PC-9 (cell line): ENCODE measurements at regions not wholly inside any gene's neighbourhood (a gene's known extent, or its start where the extent isn't known, plus 50 kb on each side); places are given as distances from the start of the nearest gene placed in this dataset.

Experiments used
- BruUV-seq: library from RNA; stranded (reverse); fragments of 400-500 nt; replicated peaks from 2 replicates; lab custom pipeline; 2021; lab: Mats Ljungman, UMichigan
- CTCF ChIA-PET: fragments of 300-600 bp; sonication (Branson Sonifier 250); formaldehyde crosslinking; loops from one replicate; lab custom pipeline; 2022; ENCODE audit warnings: antibody characterized with exemption; lab: Charles Lee
- POLR2A ChIA-PET: fragments of 300-600 bp; sonication (Branson Sonifier 250); formaldehyde crosslinking; loops from one replicate; lab custom pipeline; 2022; ENCODE audit warnings: antibody characterized with exemption; ENCODE audit not compliant: unreplicated experiment; lab: Charles Lee
- DNase-seq, 2 experiments: peaks; one replicate each; pipeline versions ENCODE4 v3.0.0 to v3.0.0-alpha.2; 2015 to 2022; ENCODE audit warnings: mixed read lengths in 1 of 2
- H2AFZ ChIP-seq: fragments of 200-600 bp; sonication (generic); 2 replicates; pipeline ENCODE4 v1.8.1; 2017; ENCODE audit warnings: antibody characterized with exemption
- H3F3A ChIP-seq: fragments of 200-600 bp; sonication (generic); 2 replicates; pipeline ENCODE4 v1.8.1; 2017; ENCODE audit warnings: antibody characterized with exemption, mild to moderate bottlenecking, low read depth; ENCODE audit not compliant: insufficient read depth
- H3K27ac ChIP-seq: fragments of 200-600 bp; sonication (generic); 2 replicates; pipeline ENCODE4 v1.6.1; 2016; ENCODE audit warnings: mixed run types
- H3K27me3 ChIP-seq: fragments of 200-600 bp; sonication (generic); 2 replicates; pipeline ENCODE4 v1.6.1; 2016; ENCODE audit warnings: low read depth, mixed run types; ENCODE audit not compliant: insufficient read depth
- H3K36me3 ChIP-seq: fragments of 200-600 bp; sonication (generic); 2 replicates; pipeline ENCODE4 v1.6.1; 2016; ENCODE audit warnings: low read depth, mixed run types
- H3K4me1 ChIP-seq: fragments of 200-600 bp; sonication (generic); replicated peaks from 2 replicates; pipeline ENCODE4 v1.6.1; 2016; ENCODE audit warnings: mixed run types; ENCODE audit not compliant: insufficient read depth
- H3K4me2 ChIP-seq: fragments of 200-600 bp; sonication (generic); 2 replicates; pipeline ENCODE4 v1.6.1; 2017; ENCODE audit warnings: mixed run types
- H3K4me3 ChIP-seq: fragments of 200-600 bp; sonication (generic); 2 replicates; pipeline ENCODE4 v1.6.1; 2016; ENCODE audit warnings: mixed run types
- H3K79me2 ChIP-seq: fragments of 200-600 bp; sonication (generic); 2 replicates; pipeline ENCODE4 v1.6.1; 2017; ENCODE audit warnings: low read depth, mixed run types
- H3K9me2 ChIP-seq: fragments of 200-600 bp; sonication (generic); 2 replicates; pipeline ENCODE4 v1.8.1; 2017; ENCODE audit warnings: mild to moderate bottlenecking; ENCODE audit not compliant: insufficient read depth
- H3K9me3 ChIP-seq: fragments of 200-600 bp; sonication (generic); 2 replicates; pipeline ENCODE4 v1.8.1; 2016; ENCODE audit warnings: low read depth; ENCODE audit not compliant: insufficient read depth
- H4K20me1 ChIP-seq: fragments of 200-600 bp; sonication (generic); 2 replicates; pipeline ENCODE4 v1.8.1; 2017; ENCODE audit not compliant: insufficient read depth
- EZH2 ChIP-seq: fragments of 200-600 bp; sonication (generic); IDR thresholded peaks from 2 replicates; pipeline ENCODE4 v1.8.0; 2017; ENCODE audit warnings: antibody characterized with exemption, low read depth
- intact Hi-C: fragments of 100-400 bp; cut with micrococcal nuclease; formaldehyde crosslinking; loops from one replicate; pipeline ENCODE4 v1.10.0; 2022; ENCODE audit not compliant: unreplicated experiment
- TF ChIP-seq, protein P1 (sequence below): fragments of 200-600 bp; sonication (generic); conservative IDR thresholded peaks from 2 replicates; pipeline ENCODE4 v1.6.1; 2017; ENCODE audit warnings: mixed run types, antibody characterized with exemption, mild to moderate bottlenecking, moderate library complexity

DNA sequence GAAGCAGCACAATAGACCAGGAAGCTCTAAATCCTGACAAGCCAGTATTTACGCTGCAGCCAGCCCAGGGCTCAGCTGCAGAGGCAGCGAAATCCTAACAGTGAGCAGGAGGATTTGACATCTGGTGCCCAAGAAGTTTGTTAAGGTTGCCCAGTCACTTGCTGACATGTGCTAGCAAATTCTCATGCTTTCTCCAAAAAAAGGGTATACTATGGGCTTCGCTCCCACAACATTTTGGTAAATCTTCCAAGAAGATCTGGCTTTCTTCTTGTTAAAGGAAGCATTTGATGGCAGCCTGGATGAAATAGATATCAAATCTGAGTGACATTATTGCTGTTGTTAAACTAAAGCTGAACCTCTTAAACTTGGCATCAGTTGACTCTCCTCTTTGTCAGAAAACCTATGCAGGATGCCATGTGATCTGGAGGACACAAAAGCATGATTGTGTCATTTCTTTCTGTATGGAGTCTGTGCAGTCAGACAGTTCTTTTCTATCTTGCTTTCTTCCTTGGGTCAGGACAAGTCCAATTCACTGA is 949.7 kb upstream of the RBFOX1 start:
- CTCF ChIA-PET = no interaction called here
- POLR2A ChIA-PET = no interaction called here
- no TSS peak for BruUV-seq
- H4K20me1 ChIP-seq = no peaks in the 10 kb centered on the region
- no peak for DNase-seq
- no peak overlapping the region for H3K4me3 ChIP-seq
- intact Hi-C loops = no loop called here
- H3K4me2 ChIP-seq = no peak overlapping the region
- H3K9me3 ChIP-seq = no peaks in the 10 kb centered on the region
- H3F3A ChIP-seq = no peaks in the 10 kb centered on the region
- no peaks in the 10 kb centered on the region for H3K79me2 ChIP-seq
- H3K36me3 ChIP-seq = no peaks in the 10 kb centered on the region
- H2AFZ ChIP-seq = no peak overlapping the region
- no peak overlapping the region for H3K27ac ChIP-seq
- no peaks in the 10 kb centered on the region for H3K9me2 ChIP-seq
- TF ChIP-seq, protein P1, sequence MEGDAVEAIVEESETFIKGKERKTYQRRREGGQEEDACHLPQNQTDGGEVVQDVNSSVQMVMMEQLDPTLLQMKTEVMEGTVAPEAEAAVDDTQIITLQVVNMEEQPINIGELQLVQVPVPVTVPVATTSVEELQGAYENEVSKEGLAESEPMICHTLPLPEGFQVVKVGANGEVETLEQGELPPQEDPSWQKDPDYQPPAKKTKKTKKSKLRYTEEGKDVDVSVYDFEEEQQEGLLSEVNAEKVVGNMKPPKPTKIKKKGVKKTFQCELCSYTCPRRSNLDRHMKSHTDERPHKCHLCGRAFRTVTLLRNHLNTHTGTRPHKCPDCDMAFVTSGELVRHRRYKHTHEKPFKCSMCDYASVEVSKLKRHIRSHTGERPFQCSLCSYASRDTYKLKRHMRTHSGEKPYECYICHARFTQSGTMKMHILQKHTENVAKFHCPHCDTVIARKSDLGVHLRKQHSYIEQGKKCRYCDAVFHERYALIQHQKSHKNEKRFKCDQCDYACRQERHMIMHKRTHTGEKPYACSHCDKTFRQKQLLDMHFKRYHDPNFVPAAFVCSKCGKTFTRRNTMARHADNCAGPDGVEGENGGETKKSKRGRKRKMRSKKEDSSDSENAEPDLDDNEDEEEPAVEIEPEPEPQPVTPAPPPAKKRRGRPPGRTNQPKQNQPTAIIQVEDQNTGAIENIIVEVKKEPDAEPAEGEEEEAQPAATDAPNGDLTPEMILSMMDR = no peak
- no peak for TF ChIP-seq EZH2
- H3K4me1 ChIP-seq = no peaks in the 10 kb centered on the region
- peaks cover 10% of the 10 kb centered on the region; the same call in 1 of the 2 replicates for H3K27me3 ChIP-seq

DNA sequence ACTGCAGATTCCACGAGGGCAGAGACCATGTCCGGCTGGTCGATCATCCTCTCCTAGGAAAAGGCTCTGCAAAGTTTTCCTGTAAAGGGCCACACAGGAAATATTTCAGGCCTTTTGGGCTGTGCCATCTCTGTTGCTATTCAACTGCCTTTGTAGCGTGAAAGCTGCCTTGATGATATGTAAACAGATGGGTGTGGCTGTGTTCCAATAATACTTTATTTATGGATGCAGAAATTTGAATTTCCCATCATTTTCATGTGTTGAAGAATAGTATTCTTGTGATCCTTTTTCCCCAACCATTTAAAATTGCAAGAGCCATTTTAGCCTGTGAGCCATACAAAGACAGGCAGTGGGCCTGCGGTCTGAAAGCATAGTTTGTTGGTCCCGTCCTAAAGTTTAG is 950.7 kb upstream of the RBFOX1 start:
- ChIA-PET CTCF (no interaction called here), POLR2A (no interaction called here)
- intact Hi-C loops = no loop called here

DNA sequence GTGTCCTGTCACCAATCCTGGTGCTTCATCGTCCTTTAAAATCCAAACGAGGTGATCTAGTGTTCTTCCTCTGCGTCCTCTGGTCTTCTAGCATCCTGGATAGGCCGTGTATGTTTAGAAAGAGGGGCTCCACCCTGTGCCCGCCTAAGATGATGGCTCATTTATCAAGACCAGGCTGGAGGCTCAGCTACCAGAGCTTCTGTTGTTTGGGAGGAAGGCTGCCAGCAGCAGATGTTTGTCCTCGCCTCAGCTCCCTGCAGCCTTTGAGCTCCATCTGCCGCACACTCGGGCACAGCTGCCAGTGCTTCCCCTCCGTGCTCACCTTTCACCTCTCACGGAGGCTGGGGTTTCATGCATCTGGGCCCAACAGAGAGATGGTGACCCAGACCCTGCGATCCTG is 954.7 kb upstream of the RBFOX1 start:
- ChIA-PET CTCF (no interaction called here), POLR2A (no interaction called here)
- no peaks in the 10 kb centered on the region for H3K36me3 ChIP-seq
- no peaks in the 10 kb centered on the region for H3K9me2 ChIP-seq
- H3K4me2 ChIP-seq = no peak overlapping the region
- H3K4me1 ChIP-seq = no peaks in the 10 kb centered on the region
- no peaks in the 10 kb centered on the region for H3K79me2 ChIP-seq
- no peaks in the 10 kb centered on the region for H4K20me1 ChIP-seq
- intact Hi-C loops = no loop called here
- H3F3A ChIP-seq = no peaks in the 10 kb centered on the region
- DNase-seq = no peak
- BruUV-seq = no TSS peak
- no peak overlapping the region for H3K27ac ChIP-seq
- no peaks in the 10 kb centered on the region for H3K9me3 ChIP-seq
- H2AFZ ChIP-seq = no peak overlapping the region
- TF ChIP-seq EZH2 = no peak
- TF ChIP-seq, protein P1 = no peak
- peaks cover 7% of the 10 kb centered on the region; the same call in 1 of the 2 replicates for H3K27me3 ChIP-seq
- no peak overlapping the region for H3K4me3 ChIP-seq

More for the DNA sequence above, 950.7 kb upstream of the RBFOX1 start:
- Histone ChIP-seq H3K79me2 (no peaks in the 10 kb centered on the region), H3K36me3 (no peaks in the 10 kb centered on the region), H4K20me1 (no peaks in the 10 kb centered on the region), H3K4me3 (no peak overlapping the region), H3K9me3 (no peaks in the 10 kb centered on the region), H3K9me2 (no peaks in the 10 kb centered on the region), H3K4me2 (no peak overlapping the region), H2AFZ (no peak overlapping the region), H3K27ac (no peak overlapping the region), H3K4me1 (no peaks in the 10 kb centered on the region), H3F3A (no peaks in the 10 kb centered on the region), H3K27me3 (peaks cover 10% of the 10 kb centered on the region; the same call in 1 of the 2 replicates)
- no TSS peak for BruUV-seq
- TF ChIP-seq, protein P1 = no peak
- no peak for TF ChIP-seq EZH2
- no peak for DNase-seq
